Heart right ventricle (tissue), 16 donors: ENCODE measurements at regions not wholly inside any gene's neighbourhood (a gene's known extent, or its start where the extent isn't known, plus 50 kb on each side); places are given as distances from the start of the nearest gene placed in this dataset.

Source experiments
- ATAC-seq, 8 donors: fragments of 200-7000 bp; cut with Tn5 transposase; one replicate each; pipeline ENCODE4 v1.9.1; 2020; ENCODE audit warnings: mild to moderate bottlenecking in 8 of 8, moderate library complexity in 8 of 8, moderate number of reproducible peaks in 1 of 8
- DNase-seq, 2 donors: peaks; one replicate each; pipeline ENCODE4 v3.0.0-alpha.2; 2020
- H3K27ac ChIP-seq, 10 donors: fragments of 200-600 bp; sonication (generic) in 2 of 10; one replicate each; pipeline versions ENCODE4 v1.5.0 to v1.8.0; 2020 to 2022; ENCODE audit warnings: mild to moderate bottlenecking in 3 of 10
- H3K27me3 ChIP-seq, 7 donors: fragments of 200-600 bp; one replicate each; pipeline ENCODE4 v1.8.0; 2021 to 2022; ENCODE audit warnings: mild to moderate bottlenecking in 2 of 7
- H3K36me3 ChIP-seq, 9 donors: fragments of 200-600 bp; sonication (generic) in 1 of 9; one replicate each; pipeline versions ENCODE4 v1.5.0 to v1.8.0; 2020 to 2022; ENCODE audit warnings: mild to moderate bottlenecking in 2 of 9
- H3K4me1 ChIP-seq, 9 donors: fragments of 200-600 bp; sonication (generic) in 1 of 9; one replicate each; pipeline versions ENCODE4 v1.5.0 to v1.8.0; 2020 to 2022; ENCODE audit warnings: mild to moderate bottlenecking in 4 of 9
- H3K4me3 ChIP-seq, 10 donors: fragments of 200-600 bp; sonication (generic) in 2 of 10; one replicate each; pipeline versions ENCODE4 v1.5.0 to v1.8.0; 2020 to 2022; ENCODE audit warnings: mild to moderate bottlenecking in 7 of 10, moderate library complexity in 2 of 10
- H3K9me3 ChIP-seq, 11 donors: fragments of 200-600 bp in 10 of 11; sonication (generic) in 2 of 11; one replicate each; pipeline versions ENCODE4 v1.5.0 to v1.8.0; 2013 to 2022; ENCODE audit warnings: mild to moderate bottlenecking in 2 of 11, control low read depth in 1 of 11, moderate library complexity in 1 of 11
- CTCF ChIP-seq, 9 donors: fragments of 200-600 bp; sonication (generic) in 2 of 9; IDR thresholded peaks; one replicate each; pipeline versions ENCODE4 v1.5.0 to v1.8.0; 2021 to 2022; ENCODE audit warnings: antibody characterized with exemption in 9 of 9, mild to moderate bottlenecking in 5 of 9, moderate library complexity in 1 of 9
- WGBS, 2 donors: extraction: QIAGEN DNeasy Blood & Tissue Kit; methylation state at CpG; one replicate each; pipeline ENCODE4 v1.1.7; 2013; ENCODE audit warnings: inconsistent platforms in 1 of 2; 5-methylcytosine and 5-hydroxymethylcytosine counted together
- intact Hi-C, 10 donors: fragments of 100-400 bp; cut with DNase I; formaldehyde crosslinking; loops; one replicate each; pipeline versions ENCODE4 v1.11.1 to v1.14.2; 2022
- donor health status: Arrhythmogenic right ventricular cardiomyopathy.
- donor health status: ischemic (EF 13 %, LVEDD 7.1; RV severe dilation, severe dysfunction).
- donor health status: healthy with polysubstance abuse.
- donor health status: DM: no; HTN: yes; CAD: no.
- donor health status: DM: no; HTN: no; CAD: no.
- donor health status: ischemic (EF 25% LVEDD 6.9; RV normal size, moderate dysfunction).
- donor health status: ischemic (EF 25% LVEDD 5.7; RV mildly dilated, moderate dysfunction).
- donor health status: healthy.
- donor health status: DM: yes; HTN: yes; CAD: no.
- donor health status: Ischemic cardiomyopathy.
- donor health status: ischemic (EF 35%, LVEDD 5.7; RV mildly dilated, moderate dysfunction).
- donor health status: nonischemic (EF 11% LVEDD 7.7; RV severe dilation, severe dysfunction).
- donor health status: DM: yes; HTN: yes; CAD: no.
- donor health status: PGD.
- donor health status: ischemic (EF 29% LVEDD 5.4; RV normal size, mild dysfunction).
- donor health status: nonischemic (EF 23%, LVEDD 6.1; RV moderate dilation, normal function).

GRCh38 chr11:122241566-122241965 is 125.6 kb upstream of the BLID start:
- intact Hi-C loops: loop anchor here in 1 of 10 donors (10.0 kb wide), 1 partner anchor 63 kb away; no protein-coding TSS in a partner anchor
- no peaks in the 10 kb centered on the region for H3K9me3 ChIP-seq
- H3K4me1 ChIP-seq: peaks cover 0 to 8% (median 0%) of the 10 kb centered on the region in 9 donors
- ATAC-seq: no peak
- H3K27me3 ChIP-seq: no peaks in the 10 kb centered on the region
- no peak overlapping the region for H3K27ac ChIP-seq
- no peaks in the 10 kb centered on the region for H3K36me3 ChIP-seq
- TF ChIP-seq CTCF (IDR thresholded peaks at IDR 0.05): no peak
- H3K4me3 ChIP-seq: no peak overlapping the region
- 90% methylated on average over 3 of the region's 3 CpGs for WGBS, 2 donors
- DNase-seq: no peak

GRCh38 chr11:122240638-122241037 is 124.6 kb upstream of the BLID start:
- H3K4me1 ChIP-seq: peaks cover 0 to 10% (median 0%) of the 10 kb centered on the region in 9 donors
- no peak overlapping the region for H3K27ac ChIP-seq
- no peak for TF ChIP-seq CTCF (IDR thresholded peaks at IDR 0.05)
- intact Hi-C loops: loop anchor here in 1 of 10 donors (10.0 kb wide), 1 partner anchor 64 kb away; no protein-coding TSS in a partner anchor
- H3K4me3 ChIP-seq: no peak overlapping the region
- no peaks in the 10 kb centered on the region for H3K36me3 ChIP-seq
- no peaks in the 10 kb centered on the region for H3K9me3 ChIP-seq
- 81 to 88% methylated on average over 3 of the region's 3 CpGs for WGBS, 2 donors
- ATAC-seq (no peak), DNase-seq (no peak)
- no peaks in the 10 kb centered on the region for H3K27me3 ChIP-seq

GRCh38 chr11:122235615-122236014 is 119.6 kb upstream of the BLID start:
- Histone ChIP-seq H3K27me3 (no peaks in the 10 kb centered on the region), H3K27ac (peak overlapping the region in 2 of 10 donors; percentile 15 to 17), H3K9me3 (no peaks in the 10 kb centered on the region), H3K4me3 (no peak overlapping the region), H3K36me3 (no peaks in the 10 kb centered on the region), H3K4me1 (peaks cover 0 to 7% (median 0%) of the 10 kb centered on the region in 9 donors)
- 44 to 46% methylated on average over 3 of the region's 3 CpGs for WGBS, 2 donors
- no peak for TF ChIP-seq CTCF (IDR thresholded peaks at IDR 0.05)
- peak in 6 of 8 donors; percentile 33 to 95 (median 79) for ATAC-seq
- peak; percentile 17 to 20 for DNase-seq
- intact Hi-C loops: no loop called here

GRCh38 chr11:122234780-122235179 is 118.8 kb upstream of the BLID start:
- intact Hi-C loops: no loop called here
- peaks cover 0 to 11% (median 1%) of the 10 kb centered on the region in 9 donors for H3K4me1 ChIP-seq
- H3K9me3 ChIP-seq: no peaks in the 10 kb centered on the region
- no peak for DNase-seq
- no peaks in the 10 kb centered on the region for H3K27me3 ChIP-seq
- 85 to 92% methylated on average over 3 of the region's 3 CpGs for WGBS, 2 donors
- no peak for TF ChIP-seq CTCF (IDR thresholded peaks at IDR 0.05)
- H3K36me3 ChIP-seq: no peaks in the 10 kb centered on the region
- no peak for ATAC-seq
- no peak overlapping the region for H3K27ac ChIP-seq
- H3K4me3 ChIP-seq: no peak overlapping the region
